ENCODE measurements at regions not wholly inside any gene's neighbourhood (a gene's known extent, or its start where the extent isn't known, plus 50 kb on each side); places are given as distances from the start of the nearest gene placed in this dataset.

DNA sequence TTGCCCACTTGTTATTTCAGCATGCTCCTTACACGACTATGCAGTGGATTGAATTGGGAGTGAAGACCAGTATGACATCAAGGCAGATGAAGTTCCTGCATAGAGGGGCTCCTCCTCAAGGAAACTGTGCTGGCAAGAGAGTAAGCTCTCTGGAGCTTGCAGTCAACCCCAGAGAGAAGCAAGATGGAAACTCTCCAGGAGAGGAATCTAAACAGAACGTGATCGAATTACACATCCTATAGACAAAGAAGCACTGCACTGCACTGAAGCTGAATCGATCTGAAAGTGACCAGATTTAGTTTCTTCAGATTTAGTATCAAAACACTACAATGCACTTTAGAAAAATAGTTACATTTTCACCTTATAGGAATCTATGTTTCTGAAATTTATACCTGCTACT, 947.7 kb upstream of the TENM4 start:
- 54% methylated on average over 4 of the region's 4 CpGs for WGBS
- H3K9me3 ChIP-seq (ENCODE audit: control insufficient read depth in 4 of 4, low read length in 3 of 4) = no peaks in the 10 kb centered on the region
- no peaks in the 10 kb centered on the region for H3K36me3 ChIP-seq (ENCODE audit: control insufficient read depth in 4 of 4, insufficient read depth in 3 of 4, low read depth in 1 of 4, low read length in 3 of 4)
- peaks cover 0 to 10% (median 0%) of the 10 kb centered on the region in 4 donors for H3K27me3 ChIP-seq (ENCODE audit: control insufficient read depth in 4 of 4, insufficient read depth in 4 of 4, low read length in 3 of 4)
- no peak for TF ChIP-seq NR2F2 (IDR thresholded peaks at IDR 0.05)
- TF ChIP-seq HNF4A (conservative IDR thresholded peaks at IDR 0.05) = no peak
- no peak for TF ChIP-seq HNF4G (IDR thresholded peaks at IDR 0.05)
- TF ChIP-seq JUND (IDR thresholded peaks at IDR 0.05) = no peak
- TF ChIP-seq GABPA (IDR thresholded peaks at IDR 0.05 in 1 of 2, conservative IDR thresholded peaks at IDR 0.05 in 1 of 2) = no peak
- TF ChIP-seq SP1 (IDR thresholded peaks at IDR 0.05) = no peak
- no peak for TF ChIP-seq EGR1 (IDR thresholded peaks at IDR 0.05; ENCODE audit: low read depth in 2 of 2)
- no peak for TF ChIP-seq YY1 (IDR thresholded peaks at IDR 0.05)
- TF ChIP-seq, protein P1, sequence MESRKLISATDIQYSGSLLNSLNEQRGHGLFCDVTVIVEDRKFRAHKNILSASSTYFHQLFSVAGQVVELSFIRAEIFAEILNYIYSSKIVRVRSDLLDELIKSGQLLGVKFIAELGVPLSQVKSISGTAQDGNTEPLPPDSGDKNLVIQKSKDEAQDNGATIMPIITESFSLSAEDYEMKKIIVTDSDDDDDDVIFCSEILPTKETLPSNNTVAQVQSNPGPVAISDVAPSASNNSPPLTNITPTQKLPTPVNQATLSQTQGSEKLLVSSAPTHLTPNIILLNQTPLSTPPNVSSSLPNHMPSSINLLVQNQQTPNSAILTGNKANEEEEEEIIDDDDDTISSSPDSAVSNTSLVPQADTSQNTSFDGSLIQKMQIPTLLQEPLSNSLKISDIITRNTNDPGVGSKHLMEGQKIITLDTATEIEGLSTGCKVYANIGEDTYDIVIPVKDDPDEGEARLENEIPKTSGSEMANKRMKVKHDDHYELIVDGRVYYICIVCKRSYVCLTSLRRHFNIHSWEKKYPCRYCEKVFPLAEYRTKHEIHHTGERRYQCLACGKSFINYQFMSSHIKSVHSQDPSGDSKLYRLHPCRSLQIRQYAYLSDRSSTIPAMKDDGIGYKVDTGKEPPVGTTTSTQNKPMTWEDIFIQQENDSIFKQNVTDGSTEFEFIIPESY (IDR thresholded peaks at IDR 0.05) = no peak
- H3K9ac ChIP-seq (ENCODE audit: low read depth in 1 of 2, low read length in 2 of 2) = no peak overlapping the region
- H3K4me1 ChIP-seq (ENCODE audit: control insufficient read depth in 4 of 4, insufficient read depth in 4 of 4, low read length in 3 of 4) = no peaks in the 10 kb centered on the region
- H3K27ac ChIP-seq (ENCODE audit: low read depth in 1 of 2, low read length in 2 of 2) = no peak overlapping the region
- H3K4me3 ChIP-seq (ENCODE audit: low read depth in 1 of 3, low read length in 3 of 3) = no peak overlapping the region
- no peak for DNase-seq (ENCODE audit: low spot score)

DNA sequence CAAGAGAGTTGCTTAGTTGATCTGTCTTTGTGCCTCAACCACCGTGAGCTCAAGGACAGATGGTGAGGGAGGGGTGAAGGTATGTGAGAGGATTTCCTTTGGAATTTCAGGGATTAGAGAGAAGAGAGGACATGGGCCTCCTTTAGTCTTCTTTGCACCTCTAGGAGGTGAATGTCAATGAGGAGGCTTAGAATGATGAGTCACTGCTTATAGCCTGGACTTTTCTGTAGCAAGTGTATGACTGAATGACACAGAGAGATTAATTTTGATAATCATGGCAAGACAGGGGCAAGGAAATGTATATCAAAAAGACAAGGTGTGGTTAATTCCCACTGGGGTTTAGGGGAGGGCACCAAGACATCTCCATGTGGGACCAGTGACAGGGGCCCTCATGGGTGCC, 947.3 kb upstream of the TENM4 start:
- no peaks in the 10 kb centered on the region for H3K36me3 ChIP-seq (ENCODE audit: control insufficient read depth in 4 of 4, insufficient read depth in 3 of 4, low read depth in 1 of 4, low read length in 3 of 4)
- 59% methylated on average over 1 of the region's 1 CpG for WGBS
- TF ChIP-seq TAF1 (conservative IDR thresholded peaks at IDR 0.05) (no peak), NR2F2 (IDR thresholded peaks at IDR 0.05) (no peak), YY1 (IDR thresholded peaks at IDR 0.05) (no peak), SP1 (IDR thresholded peaks at IDR 0.05) (no peak), FOXA2 (IDR thresholded peaks at IDR 0.05) (no peak), HNF4G (IDR thresholded peaks at IDR 0.05) (no peak), JUND (IDR thresholded peaks at IDR 0.05) (no peak), GABPA (IDR thresholded peaks at IDR 0.05 in 1 of 2, conservative IDR thresholded peaks at IDR 0.05 in 1 of 2) (no peak), HNF4A (conservative IDR thresholded peaks at IDR 0.05) (no peak)
- TF ChIP-seq, protein P2, sequence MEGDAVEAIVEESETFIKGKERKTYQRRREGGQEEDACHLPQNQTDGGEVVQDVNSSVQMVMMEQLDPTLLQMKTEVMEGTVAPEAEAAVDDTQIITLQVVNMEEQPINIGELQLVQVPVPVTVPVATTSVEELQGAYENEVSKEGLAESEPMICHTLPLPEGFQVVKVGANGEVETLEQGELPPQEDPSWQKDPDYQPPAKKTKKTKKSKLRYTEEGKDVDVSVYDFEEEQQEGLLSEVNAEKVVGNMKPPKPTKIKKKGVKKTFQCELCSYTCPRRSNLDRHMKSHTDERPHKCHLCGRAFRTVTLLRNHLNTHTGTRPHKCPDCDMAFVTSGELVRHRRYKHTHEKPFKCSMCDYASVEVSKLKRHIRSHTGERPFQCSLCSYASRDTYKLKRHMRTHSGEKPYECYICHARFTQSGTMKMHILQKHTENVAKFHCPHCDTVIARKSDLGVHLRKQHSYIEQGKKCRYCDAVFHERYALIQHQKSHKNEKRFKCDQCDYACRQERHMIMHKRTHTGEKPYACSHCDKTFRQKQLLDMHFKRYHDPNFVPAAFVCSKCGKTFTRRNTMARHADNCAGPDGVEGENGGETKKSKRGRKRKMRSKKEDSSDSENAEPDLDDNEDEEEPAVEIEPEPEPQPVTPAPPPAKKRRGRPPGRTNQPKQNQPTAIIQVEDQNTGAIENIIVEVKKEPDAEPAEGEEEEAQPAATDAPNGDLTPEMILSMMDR (IDR thresholded peaks at IDR 0.05; ENCODE audit: low read depth, low read length, missing input control) = no peak
- DNase-seq (ENCODE audit: low spot score) = no peak
- peaks cover 0 to 10% (median 0%) of the 10 kb centered on the region in 4 donors for H3K27me3 ChIP-seq (ENCODE audit: control insufficient read depth in 4 of 4, insufficient read depth in 4 of 4, low read length in 3 of 4)
- no peak overlapping the region for H3K9ac ChIP-seq (ENCODE audit: low read depth in 1 of 2, low read length in 2 of 2)
- no peaks in the 10 kb centered on the region for H3K9me3 ChIP-seq (ENCODE audit: control insufficient read depth in 4 of 4, low read length in 3 of 4)
- no peaks in the 10 kb centered on the region for H3K4me1 ChIP-seq (ENCODE audit: control insufficient read depth in 4 of 4, insufficient read depth in 4 of 4, low read length in 3 of 4)
- H3K27ac ChIP-seq (ENCODE audit: low read depth in 1 of 2, low read length in 2 of 2) = no peak overlapping the region
- H3K4me3 ChIP-seq (ENCODE audit: low read depth in 1 of 3, low read length in 3 of 3) = no peak overlapping the region

DNA sequence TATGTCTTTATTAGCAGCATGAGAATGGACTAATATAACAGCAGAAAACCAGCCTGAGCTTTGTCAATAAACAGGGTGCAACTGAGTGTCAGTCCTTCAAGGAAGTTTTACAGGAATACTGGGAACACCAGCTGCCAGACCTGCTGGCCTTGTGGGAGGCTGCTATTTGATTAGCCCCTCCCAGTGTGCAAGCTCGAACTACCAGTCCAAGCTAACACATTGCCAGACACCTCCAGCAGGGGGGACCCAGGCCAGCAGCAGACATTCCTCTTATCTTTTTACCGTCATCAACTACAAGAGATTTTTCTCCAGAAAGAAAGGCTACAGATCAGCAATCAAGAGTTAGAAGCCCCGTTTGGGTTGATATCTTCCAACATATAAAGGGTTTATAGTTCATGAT, 942.8 kb upstream of the TENM4 start:
- no peak overlapping the region for H3K4me3 ChIP-seq (ENCODE audit: low read depth in 1 of 3, low read length in 3 of 3)
- H3K4me1 ChIP-seq (ENCODE audit: control insufficient read depth in 4 of 4, insufficient read depth in 4 of 4, low read length in 3 of 4) = no peaks in the 10 kb centered on the region
- H3K36me3 ChIP-seq (ENCODE audit: control insufficient read depth in 4 of 4, insufficient read depth in 3 of 4, low read depth in 1 of 4, low read length in 3 of 4) = no peaks in the 10 kb centered on the region
- no peak overlapping the region for H3K27ac ChIP-seq (ENCODE audit: low read depth in 1 of 2, low read length in 2 of 2)
- peaks cover 0 to 2% (median 0%) of the 10 kb centered on the region in 4 donors for H3K27me3 ChIP-seq (ENCODE audit: control insufficient read depth in 4 of 4, insufficient read depth in 4 of 4, low read length in 3 of 4)
- no peak overlapping the region for H3K9ac ChIP-seq (ENCODE audit: low read depth in 1 of 2, low read length in 2 of 2)
- WGBS = 34% methylated on average over 3 of the region's 3 CpGs
- DNase-seq (ENCODE audit: low spot score) = no peak
- H3K9me3 ChIP-seq (ENCODE audit: control insufficient read depth in 4 of 4, low read length in 3 of 4) = peaks cover 0 to 3% (median 0%) of the 10 kb centered on the region in 4 donors
- TF ChIP-seq RAD21 (IDR thresholded peaks at IDR 0.05) (no peak), SP1 (IDR thresholded peaks at IDR 0.05) (no peak), EGR1 (IDR thresholded peaks at IDR 0.05; ENCODE audit: low read depth in 2 of 2) (no peak), HNF4A (conservative IDR thresholded peaks at IDR 0.05) (no peak), RXRA (IDR thresholded peaks at IDR 0.05) (no peak), NR2F2 (IDR thresholded peaks at IDR 0.05) (no peak), TAF1 (conservative IDR thresholded peaks at IDR 0.05) (no peak), FOXA2 (IDR thresholded peaks at IDR 0.05) (no peak), JUND (IDR thresholded peaks at IDR 0.05) (no peak), YY1 (IDR thresholded peaks at IDR 0.05) (no peak), FOXA1 (IDR thresholded peaks at IDR 0.05) (no peak)
- TF ChIP-seq, protein P3, sequence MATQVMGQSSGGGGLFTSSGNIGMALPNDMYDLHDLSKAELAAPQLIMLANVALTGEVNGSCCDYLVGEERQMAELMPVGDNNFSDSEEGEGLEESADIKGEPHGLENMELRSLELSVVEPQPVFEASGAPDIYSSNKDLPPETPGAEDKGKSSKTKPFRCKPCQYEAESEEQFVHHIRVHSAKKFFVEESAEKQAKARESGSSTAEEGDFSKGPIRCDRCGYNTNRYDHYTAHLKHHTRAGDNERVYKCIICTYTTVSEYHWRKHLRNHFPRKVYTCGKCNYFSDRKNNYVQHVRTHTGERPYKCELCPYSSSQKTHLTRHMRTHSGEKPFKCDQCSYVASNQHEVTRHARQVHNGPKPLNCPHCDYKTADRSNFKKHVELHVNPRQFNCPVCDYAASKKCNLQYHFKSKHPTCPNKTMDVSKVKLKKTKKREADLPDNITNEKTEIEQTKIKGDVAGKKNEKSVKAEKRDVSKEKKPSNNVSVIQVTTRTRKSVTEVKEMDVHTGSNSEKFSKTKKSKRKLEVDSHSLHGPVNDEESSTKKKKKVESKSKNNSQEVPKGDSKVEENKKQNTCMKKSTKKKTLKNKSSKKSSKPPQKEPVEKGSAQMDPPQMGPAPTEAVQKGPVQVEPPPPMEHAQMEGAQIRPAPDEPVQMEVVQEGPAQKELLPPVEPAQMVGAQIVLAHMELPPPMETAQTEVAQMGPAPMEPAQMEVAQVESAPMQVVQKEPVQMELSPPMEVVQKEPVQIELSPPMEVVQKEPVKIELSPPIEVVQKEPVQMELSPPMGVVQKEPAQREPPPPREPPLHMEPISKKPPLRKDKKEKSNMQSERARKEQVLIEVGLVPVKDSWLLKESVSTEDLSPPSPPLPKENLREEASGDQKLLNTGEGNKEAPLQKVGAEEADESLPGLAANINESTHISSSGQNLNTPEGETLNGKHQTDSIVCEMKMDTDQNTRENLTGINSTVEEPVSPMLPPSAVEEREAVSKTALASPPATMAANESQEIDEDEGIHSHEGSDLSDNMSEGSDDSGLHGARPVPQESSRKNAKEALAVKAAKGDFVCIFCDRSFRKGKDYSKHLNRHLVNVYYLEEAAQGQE (IDR thresholded peaks at IDR 0.05) = no peak
- TF ChIP-seq, protein P4, sequence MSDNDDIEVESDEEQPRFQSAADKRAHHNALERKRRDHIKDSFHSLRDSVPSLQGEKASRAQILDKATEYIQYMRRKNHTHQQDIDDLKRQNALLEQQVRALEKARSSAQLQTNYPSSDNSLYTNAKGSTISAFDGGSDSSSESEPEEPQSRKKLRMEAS (IDR thresholded peaks at IDR 0.05) = no peak
- TF ChIP-seq, protein P2 (IDR thresholded peaks at IDR 0.05; ENCODE audit: low read depth, low read length, missing input control) = no peak

All from liver (tissue), 8 donors.